MCF 10A (cell line): ENCODE measurements at regions not wholly inside any gene's neighbourhood (a gene's known extent, or its start where the extent isn't known, plus 50 kb on each side); places are given as distances from the start of the nearest gene placed in this dataset.

Source experiments
- BruUV-seq: library from RNA; stranded (reverse); fragments of 400-500 nt; replicated peaks from 2 replicates; lab custom pipeline; 2021; lab: Mats Ljungman, UMichigan
- CTCF ChIA-PET: fragments of 300-600 bp; sonication (Branson Sonifier 250); formaldehyde crosslinking; extraction: SDS; loops from one replicate; lab custom pipeline; 2021; ENCODE audit warnings: antibody characterized with exemption, inconsistent platforms; lab: Yijun Ruan, JAX
- POLR2A ChIA-PET: fragments of 300-600, 350-650 bp; sonication (Branson Sonifier 250); formaldehyde crosslinking; extraction: SDS; loops from one replicate; lab custom pipeline; 2020; ENCODE audit warnings: antibody characterized with exemption, inconsistent platforms; lab: Yijun Ruan, JAX
- DNase-seq: peaks from one replicate; pipeline ENCODE4 v3.0.0-alpha.2; 2018; ENCODE audit not compliant: unreplicated experiment
- H3K27ac Mint-ChIP-seq: one replicate; pipeline ENCODE4 v1.8.0; 2022; ENCODE audit warnings: mild to moderate bottlenecking, low read depth, mixed read lengths; ENCODE audit not compliant: unreplicated experiment
- H3K27me3 Mint-ChIP-seq: one replicate; pipeline ENCODE4 v1.8.0; 2022; ENCODE audit warnings: mixed read lengths; ENCODE audit not compliant: insufficient read depth, unreplicated experiment
- H3K36me3 Mint-ChIP-seq: one replicate; pipeline ENCODE4 v1.8.0; 2022; ENCODE audit warnings: mild to moderate bottlenecking, moderate library complexity, mixed read lengths; ENCODE audit not compliant: insufficient read depth, unreplicated experiment
- H3K4me1 Mint-ChIP-seq: one replicate; pipeline ENCODE4 v1.8.0; 2022; ENCODE audit warnings: mixed read lengths; ENCODE audit not compliant: insufficient read depth, unreplicated experiment
- H3K4me3 Mint-ChIP-seq: one replicate; pipeline ENCODE4 v1.8.0; 2022; ENCODE audit warnings: mild to moderate bottlenecking, moderate library complexity, mixed read lengths; ENCODE audit not compliant: unreplicated experiment
- H3K9me3 Mint-ChIP-seq: one replicate; pipeline ENCODE4 v1.8.0; 2022; ENCODE audit warnings: mixed read lengths; ENCODE audit not compliant: unreplicated experiment
- CTCF ChIP-seq: fragments of 200-600 bp; IDR thresholded peaks from one replicate; pipeline ENCODE4 v1.8.0; 2022; ENCODE audit warnings: antibody characterized with exemption, mild to moderate bottlenecking; ENCODE audit not compliant: unreplicated experiment
- intact Hi-C: fragments of 100-400 bp; cut with micrococcal nuclease; formaldehyde crosslinking; loops from 2 replicates; pipeline ENCODE4 v1.14.1; 2022

DNA sequence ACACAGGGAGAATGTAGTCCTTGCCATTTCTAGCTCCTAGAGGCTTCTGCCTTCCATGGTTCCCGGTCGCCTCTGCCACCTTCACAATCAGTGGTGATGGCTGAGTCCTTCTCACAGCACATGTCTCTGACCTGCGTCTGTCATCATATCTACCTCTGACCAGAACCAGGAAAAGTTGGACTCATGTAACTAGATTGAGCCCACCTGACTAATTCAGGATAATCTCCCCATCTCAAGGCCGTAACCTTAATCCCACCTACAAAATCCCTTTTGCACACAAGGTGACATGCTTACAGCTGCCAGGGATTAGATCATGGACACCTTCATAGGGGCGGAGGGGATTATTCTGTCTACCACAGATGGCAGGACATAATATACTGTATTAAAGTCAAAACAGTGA is 375.6 kb downstream of the ICE1 start:
- peaks cover 10% of the 10 kb centered on the region for H3K27me3 Mint-ChIP-seq
- no peaks in the 10 kb centered on the region for H3K4me1 Mint-ChIP-seq
- no peaks in the 10 kb centered on the region for H3K9me3 Mint-ChIP-seq
- no peak overlapping the region for H3K4me3 Mint-ChIP-seq
- ChIA-PET POLR2A (no interaction called here), CTCF (no interaction called here)
- H3K36me3 Mint-ChIP-seq: peaks cover 5% of the 10 kb centered on the region
- TF ChIP-seq CTCF: no peak
- no TSS peak for BruUV-seq
- intact Hi-C loops: no loop called here
- no peak overlapping the region for H3K27ac Mint-ChIP-seq
- no peak for DNase-seq

GRCh38 chr5:5795074-5795771 is 372.7 kb downstream of the ICE1 start:
- POLR2A ChIA-PET: no interaction called here
- Mint-ChIP-seq H3K9me3 (no peaks in the 10 kb centered on the region), H3K4me3 (no peak overlapping the region), H3K27me3 (peaks cover 37% of the 10 kb centered on the region), H3K27ac (no peak overlapping the region), H3K36me3 (peaks cover 5% of the 10 kb centered on the region), H3K4me1 (no peaks in the 10 kb centered on the region)
- intact Hi-C loops: no loop called here
- TF ChIP-seq CTCF: no peak
- BruUV-seq: no TSS peak
- DNase-seq: no peak
- CTCF ChIA-PET: no interaction called here

DNA sequence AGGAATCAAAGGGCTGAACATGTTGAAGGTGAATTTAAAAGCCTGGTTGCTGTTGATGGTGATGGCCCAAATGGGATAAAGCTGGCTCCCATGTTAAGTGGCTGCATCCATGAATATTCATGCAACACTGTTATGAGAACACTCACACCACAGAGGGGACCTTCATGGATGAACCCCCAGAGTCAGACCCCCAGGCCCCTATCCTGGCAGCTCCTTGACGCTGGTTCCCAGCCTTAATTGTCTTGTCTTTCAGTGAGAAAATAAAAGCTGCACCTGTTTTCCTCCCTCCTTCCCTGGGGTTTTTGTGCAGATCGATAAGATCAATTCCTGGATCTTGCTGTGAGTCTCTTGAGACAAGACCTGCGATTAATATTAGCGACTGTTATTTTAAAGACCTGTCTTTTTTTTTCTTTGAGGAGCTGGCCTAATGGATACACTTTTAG is 371.7 kb downstream of the ICE1 start:
- intact Hi-C loops: no loop called here
- no peak overlapping the region for H3K4me3 Mint-ChIP-seq
- no TSS peak for BruUV-seq
- POLR2A ChIA-PET: interaction anchor here (0.6 kb wide), 1 partner anchor 130 kb away, joined by 3 read pairs; no protein-coding TSS in a partner anchor
- peaks cover 5% of the 10 kb centered on the region for H3K36me3 Mint-ChIP-seq
- H3K4me1 Mint-ChIP-seq: no peaks in the 10 kb centered on the region
- no peak for DNase-seq
- CTCF ChIA-PET: interaction anchor here (0.9 kb wide), 1 partner anchor 140 kb away, joined by 3 read pairs; no protein-coding TSS in a partner anchor
- no peak overlapping the region for H3K27ac Mint-ChIP-seq
- no peaks in the 10 kb centered on the region for H3K9me3 Mint-ChIP-seq
- no peak for TF ChIP-seq CTCF
- H3K27me3 Mint-ChIP-seq: peaks cover 37% of the 10 kb centered on the region

- H3K27me3 Mint-ChIP-seq: peaks cover 37% of the 10 kb centered on the region
- intact Hi-C loops: no loop called here
- CTCF ChIA-PET: interaction anchor here (0.9 kb wide), 1 partner anchor 139 kb away, joined by 3 read pairs; no protein-coding TSS in a partner anchor
- H3K27ac Mint-ChIP-seq: no peak overlapping the region
- no peaks in the 10 kb centered on the region for H3K9me3 Mint-ChIP-seq
- no peak overlapping the region for H3K4me3 Mint-ChIP-seq
- H3K4me1 Mint-ChIP-seq: no peaks in the 10 kb centered on the region
- H3K36me3 Mint-ChIP-seq: peaks cover 5% of the 10 kb centered on the region
- POLR2A ChIA-PET: no interaction called here
- no peak for TF ChIP-seq CTCF
- no TSS peak for BruUV-seq
- DNase-seq: no peak
Observed at GRCh38 chr5:5793242-5794117, 371.0 kb downstream of the ICE1 start.
